ENCODE measurements at regions not wholly inside any gene's neighbourhood (a gene's known extent, or its start where the extent isn't known, plus 50 kb on each side); places are given as distances from the start of the nearest gene placed in this dataset.

- Histone ChIP-seq H3K9me3 (no peaks in the 10 kb centered on the region), H3K27me3 (no peaks in the 10 kb centered on the region), H3K36me3 (no peaks in the 10 kb centered on the region), H3K27ac (no peak overlapping the region), H3K4me3 (no peak overlapping the region), H3K4me1 (no peaks in the 10 kb centered on the region)
- DNase-seq, result no peak
- intact Hi-C loops (cut with DNase I; ENCODE audit: low total_unique reads), result no loop called here
- no peak for TF ChIP-seq CTCF (IDR thresholded peaks at IDR 0.05)
- TF ChIP-seq POLR2A (IDR thresholded peaks at IDR 0.05), result no peak
These were observed 50.5 kb upstream of the POU2AF2 start for GRCh38 chr11:111194860-111195568.

- H3K4me1 ChIP-seq, result no peaks in the 10 kb centered on the region
- no peak for DNase-seq
- intact Hi-C loops (cut with DNase I; ENCODE audit: low total_unique reads), result no loop called here
- no peaks in the 10 kb centered on the region for H3K36me3 ChIP-seq
- H3K4me3 ChIP-seq, result no peak overlapping the region
- no peaks in the 10 kb centered on the region for H3K9me3 ChIP-seq
- no peaks in the 10 kb centered on the region for H3K27me3 ChIP-seq
- no peak for TF ChIP-seq POLR2A (IDR thresholded peaks at IDR 0.05)
- TF ChIP-seq CTCF (IDR thresholded peaks at IDR 0.05), result no peak
- no peak overlapping the region for H3K27ac ChIP-seq
These were observed 51.5 kb upstream of the POU2AF2 start for GRCh38 chr11:111193924-111194490.

- Histone ChIP-seq H3K27me3 (no peaks in the 10 kb centered on the region), H3K4me3 (no peak overlapping the region), H3K4me1 (no peaks in the 10 kb centered on the region), H3K36me3 (no peaks in the 10 kb centered on the region), H3K9me3 (no peaks in the 10 kb centered on the region), H3K27ac (no peak overlapping the region)
- DNase-seq, result no peak
- intact Hi-C loops (cut with DNase I; ENCODE audit: low total_unique reads), result no loop called here
- no peak for TF ChIP-seq CTCF (IDR thresholded peaks at IDR 0.05)
- no peak for TF ChIP-seq POLR2A (IDR thresholded peaks at IDR 0.05)
These were observed 56.1 kb upstream of the POU2AF2 start for GRCh38 chr11:111189466-111189865.

GRCh38 chr11:111186308-111186915, 59.1 kb upstream of the POU2AF2 start:
- no peak for DNase-seq
- Histone ChIP-seq H3K9me3 (no peaks in the 10 kb centered on the region), H3K4me1 (no peaks in the 10 kb centered on the region), H3K27ac (no peak overlapping the region), H3K27me3 (no peaks in the 10 kb centered on the region), H3K4me3 (no peak overlapping the region), H3K36me3 (no peaks in the 10 kb centered on the region)
- intact Hi-C loops (cut with DNase I; ENCODE audit: low total_unique reads), result no loop called here
- TF ChIP-seq CTCF (IDR thresholded peaks at IDR 0.05) (no peak), POLR2A (IDR thresholded peaks at IDR 0.05) (no peak)

- H3K4me1 ChIP-seq, result no peaks in the 10 kb centered on the region
- no peaks in the 10 kb centered on the region for H3K9me3 ChIP-seq
- intact Hi-C loops (cut with DNase I; ENCODE audit: low total_unique reads), result no loop called here
- no peaks in the 10 kb centered on the region for H3K36me3 ChIP-seq
- no peaks in the 10 kb centered on the region for H3K27me3 ChIP-seq
- H3K4me3 ChIP-seq, result no peak overlapping the region
- no peak overlapping the region for H3K27ac ChIP-seq
- DNase-seq, result no peak
- TF ChIP-seq POLR2A (IDR thresholded peaks at IDR 0.05) (no peak), CTCF (IDR thresholded peaks at IDR 0.05) (no peak)
These were observed 60.3 kb upstream of the POU2AF2 start for GRCh38 chr11:111185266-111185665.

Data from uterus (tissue), 3 donors.